GM19043 (cell line): ENCODE measurements at regions not wholly inside any gene's neighbourhood (a gene's known extent, or its start where the extent isn't known, plus 50 kb on each side); places are given as distances from the start of the nearest gene placed in this dataset.

Experiments
- ATAC-seq: cut with Tn5 transposase; IDR thresholded peaks from one replicate; pipeline ENCODE4 v1.9.1; 2021; ENCODE audit warnings: low read depth; ENCODE audit not compliant: unreplicated experiment

- ATAC-seq: no peak
These were observed 68.1 kb downstream of the TEKT4 start for GRCh38 chr2:94939349-94939748.

DNA sequence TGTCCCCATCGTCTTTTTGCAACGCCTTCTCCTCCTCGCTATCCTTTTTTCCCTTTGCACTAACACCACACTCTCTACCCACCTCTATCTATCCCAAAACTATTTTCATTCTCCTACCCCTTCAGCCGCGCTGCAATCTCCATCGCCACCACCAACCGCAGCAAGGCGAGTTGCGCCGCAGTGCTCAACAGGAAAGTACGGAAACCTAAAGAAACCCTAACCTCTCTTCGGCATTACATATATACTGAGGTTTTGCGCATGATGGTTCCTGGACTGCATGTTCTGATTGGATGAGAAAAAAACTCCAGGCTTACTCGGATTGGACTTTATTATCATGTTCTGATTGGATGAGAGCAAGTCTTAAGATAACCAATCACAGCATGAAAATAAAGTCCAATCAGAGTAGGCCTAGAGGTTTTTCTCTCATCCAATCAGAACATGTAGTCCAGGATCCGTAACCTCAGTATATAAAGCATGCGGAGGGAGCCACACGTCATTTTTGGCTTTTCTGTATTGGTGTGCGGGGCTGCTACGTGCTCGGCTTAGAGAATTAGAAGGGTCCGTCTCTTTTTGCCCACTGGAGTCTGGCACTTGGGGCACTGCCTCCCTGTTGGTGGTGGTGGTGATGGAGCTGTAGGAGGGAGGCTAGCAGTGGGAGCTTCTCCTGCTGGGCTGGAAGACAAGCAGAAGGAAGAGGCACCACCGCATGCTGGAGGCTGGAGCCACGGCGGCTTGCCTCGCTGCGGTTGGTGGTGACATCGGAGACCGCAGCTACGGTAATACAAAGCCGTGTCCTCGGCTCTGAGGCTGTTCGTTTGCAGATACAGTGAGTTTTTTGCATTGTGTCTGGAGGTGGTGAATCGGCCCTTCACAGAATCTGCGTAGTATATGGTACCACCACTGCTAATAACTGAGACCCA lies 76.1 kb downstream of the TEKT4 start:
- ATAC-seq: no peak

DNA sequence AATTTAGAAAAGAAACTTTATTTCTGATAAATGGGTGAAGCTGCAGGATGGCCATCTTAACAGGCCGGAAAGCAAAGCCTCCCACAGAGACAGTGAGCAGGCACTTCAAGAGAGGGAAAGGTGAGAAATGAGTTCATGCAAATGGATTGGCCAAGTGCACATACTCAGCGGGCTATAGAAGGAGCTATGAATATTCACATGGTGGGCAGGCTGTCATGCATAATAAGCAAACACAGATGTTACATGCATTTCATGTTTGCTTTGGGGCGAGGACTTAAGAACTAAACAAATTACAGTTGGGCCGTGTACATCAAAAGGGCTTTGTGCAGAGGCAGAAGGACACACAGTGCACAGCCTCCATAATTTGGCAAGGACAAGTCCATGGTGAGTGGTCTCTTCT lies 69.8 kb upstream of the MAL start:
- ATAC-seq: no peak

DNA sequence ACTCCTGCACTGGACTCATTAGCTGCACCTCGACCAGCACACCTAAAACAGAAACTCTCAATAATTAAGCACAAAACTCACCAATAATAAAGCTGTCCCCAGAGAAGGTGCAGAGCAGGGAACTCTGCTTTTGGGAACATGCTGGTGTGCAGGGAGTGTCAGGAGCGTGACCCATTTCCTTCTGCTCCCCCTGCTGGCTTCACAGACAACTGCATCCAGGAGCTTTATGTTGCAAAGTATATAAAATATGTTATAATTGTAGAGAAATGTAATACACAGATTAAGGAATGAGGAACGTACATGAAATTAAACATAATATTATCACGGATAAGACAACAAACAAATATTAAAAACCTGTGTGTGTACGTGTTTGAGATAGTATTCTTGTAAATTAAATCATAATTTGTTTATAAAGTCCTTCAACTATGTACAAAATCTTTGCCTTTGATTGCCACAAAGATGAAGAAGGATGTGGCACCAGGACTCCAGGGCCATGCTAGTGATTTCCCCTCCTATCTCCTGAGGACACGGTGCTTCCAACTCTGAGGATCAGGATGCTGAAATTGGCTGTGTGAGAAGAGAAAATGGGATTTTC lies 68.6 kb upstream of the MAL start:
- peak; percentile 57 for ATAC-seq

DNA sequence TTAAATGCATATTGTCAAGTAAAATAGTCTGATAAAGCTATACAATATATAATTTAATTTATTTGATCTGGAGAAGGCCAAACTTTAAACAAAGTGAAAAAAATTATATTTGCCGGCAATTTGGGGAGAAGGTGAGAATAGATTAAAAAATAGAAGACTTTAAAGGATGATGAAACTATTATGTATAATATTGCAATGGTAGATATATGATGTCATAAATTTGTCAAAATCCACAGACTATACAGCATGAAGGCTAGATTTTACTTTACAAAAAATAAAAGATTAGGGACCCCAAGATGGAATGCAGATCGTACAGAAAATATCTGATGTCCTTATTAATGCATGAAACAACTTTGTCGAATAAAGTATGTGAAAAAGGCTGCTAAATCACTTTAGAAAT lies 67.3 kb upstream of the MAL start:
- no peak for ATAC-seq

DNA sequence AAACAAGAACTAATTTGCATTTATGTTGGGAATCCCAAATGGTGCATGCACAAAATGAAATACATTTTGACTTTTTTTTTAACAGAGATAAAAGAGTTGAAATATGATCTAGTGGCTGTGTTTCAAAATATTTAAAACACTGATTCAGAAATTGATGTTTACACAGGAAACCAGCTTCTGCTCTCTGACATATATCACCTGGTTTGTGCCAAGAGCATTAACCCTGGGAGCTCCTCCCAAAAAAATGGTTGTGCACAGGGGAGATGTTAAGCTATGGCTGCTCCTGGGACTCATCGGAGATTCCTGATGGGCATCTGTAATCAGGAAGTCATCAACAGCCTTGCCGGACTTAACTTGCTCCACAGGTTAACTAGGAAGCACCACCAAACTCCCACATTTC lies 65.2 kb upstream of the MAL start:
- no peak for ATAC-seq

DNA sequence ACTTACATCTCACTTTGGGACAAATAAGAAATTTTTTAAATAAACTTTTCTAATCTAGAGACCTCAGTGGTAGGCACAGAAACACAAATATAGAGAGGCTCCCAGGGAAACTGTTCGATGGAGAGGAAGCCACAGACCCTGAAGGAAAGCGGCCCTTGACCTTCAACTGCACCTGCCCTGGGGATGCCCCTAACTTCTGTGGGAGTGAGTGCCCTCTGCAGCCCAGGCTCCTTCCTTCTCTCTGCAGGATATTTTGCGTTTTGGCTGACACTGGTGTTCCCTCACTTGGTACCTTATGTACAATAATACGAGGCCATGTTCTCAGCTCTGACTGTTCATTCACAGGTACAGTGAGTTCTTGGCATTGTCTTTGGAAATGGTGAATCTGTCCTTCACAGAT lies 64.8 kb upstream of the MAL start:
- ATAC-seq: no peak

GRCh38 chr2:94964193-94964592 lies 61.3 kb upstream of the MAL start:
- ATAC-seq: no peak

GRCh38 chr2:94966689-94967088 lies 58.8 kb upstream of the MAL start:
- ATAC-seq: no peak

GRCh38 chr2:94970353-94970752 lies 55.2 kb upstream of the MAL start:
- ATAC-seq: no peak
